ENCODE measurements at regions not wholly inside any gene's neighbourhood (a gene's known extent, or its start where the extent isn't known, plus 50 kb on each side); places are given as distances from the start of the nearest gene placed in this dataset.

DNA sequence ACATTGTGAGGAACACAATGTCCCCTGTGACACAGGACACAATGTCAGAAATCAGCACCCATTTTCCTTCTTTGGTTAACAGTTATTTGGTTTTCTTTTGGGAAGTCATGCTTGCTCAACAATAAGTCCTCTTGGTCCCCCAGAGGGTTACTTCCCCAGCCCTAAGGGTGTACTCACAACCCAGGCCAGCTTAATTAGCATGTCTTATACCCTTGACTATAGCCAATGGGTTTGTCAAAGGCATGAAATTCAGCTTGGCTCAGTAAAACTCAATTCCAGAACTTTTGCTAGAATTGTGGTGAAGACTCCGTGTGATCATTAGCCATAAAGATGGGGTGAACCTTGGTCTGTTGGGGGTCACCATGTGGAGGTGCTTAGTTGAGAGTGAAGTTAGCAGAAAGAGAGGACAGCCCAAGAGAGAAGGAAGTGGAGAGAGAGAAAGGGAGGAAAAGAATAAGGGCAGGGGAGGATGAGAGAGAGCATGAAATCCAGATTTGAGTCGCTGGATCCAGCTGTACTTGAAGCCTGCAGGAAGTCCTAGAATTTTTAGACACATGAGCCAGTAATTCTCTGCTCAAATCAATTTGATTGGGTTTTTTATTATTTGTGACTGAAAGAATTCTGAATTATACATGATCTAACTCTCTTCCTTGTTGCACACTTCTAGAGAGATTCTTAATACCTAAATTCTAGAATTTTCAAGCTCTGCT is 321.3 kb upstream of the JAG1 start:
- H3K56ac ChIP-seq (ENCODE audit: extremely low read depth, insufficient read depth, low read length), result no peak overlapping the region
- ATAC-seq (ENCODE audit: low read depth) (no peak), DNase-seq (no peak)
- no peak overlapping the region for H3K4me2 ChIP-seq (ENCODE audit: low read depth, low read length)
- no peak overlapping the region for H2AK9ac ChIP-seq (replicated peaks; ENCODE audit: low read depth, low read length, poor library complexity)
- no peaks in the 10 kb centered on the region for H4K20me1 ChIP-seq (ENCODE audit: insufficient read depth, low read length)
- H2AFZ ChIP-seq (replicated peaks; ENCODE audit: low read length, poor library complexity), result no peak overlapping the region
- H3K27me3 ChIP-seq (ENCODE audit: control insufficient read depth, insufficient read depth, low read length), result no peaks in the 10 kb centered on the region; the same call in 1 of the 2 replicates
- no peak overlapping the region for H3K18ac ChIP-seq (ENCODE audit: low read depth, low read length)
- no peaks in the 10 kb centered on the region for H3K9me1 ChIP-seq (ENCODE audit: insufficient read depth, low read length)
- ChIA-PET POLR2A (ENCODE audit: unreplicated experiment) (no interaction called here), CTCF (no interaction called here)
- no peak overlapping the region for H2BK5ac ChIP-seq (ENCODE audit: low read depth, low read length, poor library complexity, severe bottlenecking)
- in situ Hi-C loops (cut with MboI; ENCODE audit: low sequenced_read_pairs) (no loop called here), intact Hi-C loops (cut with micrococcal nuclease) (no loop called here), dilution Hi-C loops (cut with HindIII; ENCODE audit: low sequenced_read_pairs, unreplicated experiment) (no loop called here)
- H3K79me1 ChIP-seq (ENCODE audit: low read depth in 1 of 2, low read length in 2 of 2), result no peaks in the 10 kb centered on the region
- H4K5ac ChIP-seq (ENCODE audit: low read depth, low read length), result no peak overlapping the region
- 83% methylated on average over 1 of the region's 2 CpGs; no CpG with 5 or more reads in 1 of the 2 experiments for WGBS, 2 experiments (ENCODE audit: extremely low coverage in 2 of 2, insufficient read length in 1 of 2)
- H3K4me3 ChIP-seq (ENCODE audit: insufficient read depth, low read depth, low read length), result no peak overlapping the region
- no peak overlapping the region for H4K91ac ChIP-seq (ENCODE audit: insufficient read depth, low read depth, low read length)
- no TSS peak for BruUV-seq (replicated peaks)
- no peak overlapping the region for H2BK15ac ChIP-seq (ENCODE audit: low read depth, low read length)
- H3K23ac ChIP-seq (ENCODE audit: low read depth, low read length), result no peak overlapping the region
- H3K14ac ChIP-seq (replicated peaks; ENCODE audit: low read depth, low read length), result no peak overlapping the region
- no peak for TF ChIP-seq CHD1 (IDR thresholded peaks at IDR 0.05; ENCODE audit: low read depth, low read length)
- no peak for TF ChIP-seq CEBPB (IDR thresholded peaks at IDR 0.05; ENCODE audit: low read depth, low read length)
- TF ChIP-seq, protein P1, sequence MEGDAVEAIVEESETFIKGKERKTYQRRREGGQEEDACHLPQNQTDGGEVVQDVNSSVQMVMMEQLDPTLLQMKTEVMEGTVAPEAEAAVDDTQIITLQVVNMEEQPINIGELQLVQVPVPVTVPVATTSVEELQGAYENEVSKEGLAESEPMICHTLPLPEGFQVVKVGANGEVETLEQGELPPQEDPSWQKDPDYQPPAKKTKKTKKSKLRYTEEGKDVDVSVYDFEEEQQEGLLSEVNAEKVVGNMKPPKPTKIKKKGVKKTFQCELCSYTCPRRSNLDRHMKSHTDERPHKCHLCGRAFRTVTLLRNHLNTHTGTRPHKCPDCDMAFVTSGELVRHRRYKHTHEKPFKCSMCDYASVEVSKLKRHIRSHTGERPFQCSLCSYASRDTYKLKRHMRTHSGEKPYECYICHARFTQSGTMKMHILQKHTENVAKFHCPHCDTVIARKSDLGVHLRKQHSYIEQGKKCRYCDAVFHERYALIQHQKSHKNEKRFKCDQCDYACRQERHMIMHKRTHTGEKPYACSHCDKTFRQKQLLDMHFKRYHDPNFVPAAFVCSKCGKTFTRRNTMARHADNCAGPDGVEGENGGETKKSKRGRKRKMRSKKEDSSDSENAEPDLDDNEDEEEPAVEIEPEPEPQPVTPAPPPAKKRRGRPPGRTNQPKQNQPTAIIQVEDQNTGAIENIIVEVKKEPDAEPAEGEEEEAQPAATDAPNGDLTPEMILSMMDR (conservative IDR thresholded peaks at IDR 0.05; ENCODE audit: low read depth, low read length), result no peak
- TF ChIP-seq RCOR1 (IDR thresholded peaks at IDR 0.05; ENCODE audit: insufficient replicate concordance, low read length), result no peak
- TF ChIP-seq, protein P2, sequence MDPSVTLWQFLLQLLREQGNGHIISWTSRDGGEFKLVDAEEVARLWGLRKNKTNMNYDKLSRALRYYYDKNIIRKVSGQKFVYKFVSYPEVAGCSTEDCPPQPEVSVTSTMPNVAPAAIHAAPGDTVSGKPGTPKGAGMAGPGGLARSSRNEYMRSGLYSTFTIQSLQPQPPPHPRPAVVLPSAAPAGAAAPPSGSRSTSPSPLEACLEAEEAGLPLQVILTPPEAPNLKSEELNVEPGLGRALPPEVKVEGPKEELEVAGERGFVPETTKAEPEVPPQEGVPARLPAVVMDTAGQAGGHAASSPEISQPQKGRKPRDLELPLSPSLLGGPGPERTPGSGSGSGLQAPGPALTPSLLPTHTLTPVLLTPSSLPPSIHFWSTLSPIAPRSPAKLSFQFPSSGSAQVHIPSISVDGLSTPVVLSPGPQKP (IDR thresholded peaks at IDR 0.05; ENCODE audit: borderline replicate concordance, low read depth, low read length), result no peak
- no peak for TF ChIP-seq RFX5 (IDR thresholded peaks at IDR 0.05; ENCODE audit: low read depth, low read length)
- TF ChIP-seq MXI1 (IDR thresholded peaks at IDR 0.05; ENCODE audit: borderline replicate concordance, low read depth, low read length), result no peak
- TF ChIP-seq BHLHE40 (IDR thresholded peaks at IDR 0.05; ENCODE audit: low read depth, low read length), result no peak
- no peak for TF ChIP-seq RAD21 (IDR thresholded peaks at IDR 0.05; ENCODE audit: low read length)
- no peak for TF ChIP-seq POLR2A (IDR thresholded peaks at IDR 0.05; ENCODE audit: low read depth, low read length)
- TF ChIP-seq MAZ (IDR thresholded peaks at IDR 0.05; ENCODE audit: borderline replicate concordance, low read depth, low read length), result no peak
- TF ChIP-seq NFE2L2 (IDR thresholded peaks at IDR 0.05; ENCODE audit: low read depth, low read length), result no peak
- TF ChIP-seq SMC3 (IDR thresholded peaks at IDR 0.05; ENCODE audit: low read depth, low read length), result no peak
- no peak for TF ChIP-seq FOS (IDR thresholded peaks at IDR 0.05; ENCODE audit: low read depth, low read length)
- TF ChIP-seq, protein P3, sequence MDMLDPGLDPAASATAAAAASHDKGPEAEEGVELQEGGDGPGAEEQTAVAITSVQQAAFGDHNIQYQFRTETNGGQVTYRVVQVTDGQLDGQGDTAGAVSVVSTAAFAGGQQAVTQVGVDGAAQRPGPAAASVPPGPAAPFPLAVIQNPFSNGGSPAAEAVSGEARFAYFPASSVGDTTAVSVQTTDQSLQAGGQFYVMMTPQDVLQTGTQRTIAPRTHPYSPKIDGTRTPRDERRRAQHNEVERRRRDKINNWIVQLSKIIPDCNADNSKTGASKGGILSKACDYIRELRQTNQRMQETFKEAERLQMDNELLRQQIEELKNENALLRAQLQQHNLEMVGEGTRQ (IDR thresholded peaks at IDR 0.05; ENCODE audit: low read depth, low read length), result no peak
- TF ChIP-seq MAFK (IDR thresholded peaks at IDR 0.05; ENCODE audit: low read depth, low read length), result no peak
- H3K9ac ChIP-seq (ENCODE audit: low read depth, low read length), result no peak overlapping the region
- no peak overlapping the region for H2BK120ac ChIP-seq (ENCODE audit: low read depth, low read length)
- H3K4ac ChIP-seq (ENCODE audit: low read depth, low read length), result no peak overlapping the region
- no peak overlapping the region for H3K27ac ChIP-seq (ENCODE audit: insufficient read depth, low read length)
- no peak overlapping the region for H4K8ac ChIP-seq (ENCODE audit: low read depth in 2 of 2, low read length in 2 of 2)
- H2AK5ac ChIP-seq (ENCODE audit: low read depth, low read length), result no peak overlapping the region
- H2BK20ac ChIP-seq (ENCODE audit: low read depth, low read length), result no peak overlapping the region
- H3K4me1 ChIP-seq (ENCODE audit: control insufficient read depth, insufficient read depth, low read length), result peaks cover 2% of the 10 kb centered on the region; the same call in 1 of the 2 replicates
- H3K9me3 ChIP-seq (ENCODE audit: control insufficient read depth, insufficient read depth, low read length), result no peaks in the 10 kb centered on the region
- no peaks in the 10 kb centered on the region for H3K36me3 ChIP-seq (ENCODE audit: control insufficient read depth, insufficient read depth, low read length)
